Loucy (cell line): ENCODE measurements at regions not wholly inside any gene's neighbourhood (a gene's known extent, or its start where the extent isn't known, plus 50 kb on each side); places are given as distances from the start of the nearest gene placed in this dataset.

ENCODE experiments used
- H2AFZ ChIP-seq: fragments of 200-600 bp; sonication (generic); 2 replicates; pipeline ENCODE4 v1.6.0; 2016; ENCODE audit warnings: antibody characterized with exemption, mild to moderate bottlenecking, low read length, moderate library complexity
- H3F3A ChIP-seq: fragments of 200-600 bp; 2 replicates; pipeline ENCODE4 v1.6.0; 2016; ENCODE audit warnings: antibody characterized with exemption, low read depth, mild to moderate bottlenecking
- H3K27me3 ChIP-seq: fragments of 200-600 bp; sonication (generic); 2 replicates; pipeline ENCODE4 v1.6.1; 2014; ENCODE audit warnings: low read length, mild to moderate bottlenecking; ENCODE audit not compliant: insufficient read depth, poor library complexity, severe bottlenecking
- H3K36me3 ChIP-seq: fragments of 200-600 bp; sonication (generic); 2 replicates; pipeline ENCODE4 v1.6.1; 2016; ENCODE audit warnings: low read length; ENCODE audit not compliant: insufficient read depth
- H3K4me1 ChIP-seq: fragments of 200-600 bp; sonication (generic); 2 replicates; pipeline ENCODE4 v1.5.1; 2014; ENCODE audit warnings: low read length, mild to moderate bottlenecking; ENCODE audit not compliant: insufficient read depth, poor library complexity, severe bottlenecking
- H3K4me2 ChIP-seq: fragments of 200-600 bp; sonication (generic); 2 replicates; pipeline ENCODE4 v1.6.0; 2014; ENCODE audit warnings: antibody characterized with exemption, low read length, low read depth, mild to moderate bottlenecking; ENCODE audit not compliant: poor library complexity, severe bottlenecking
- H3K4me3 ChIP-seq: fragments of 200-600 bp; sonication (generic); 2 replicates; pipeline ENCODE4 v1.5.1; 2014; ENCODE audit warnings: low read length, mild to moderate bottlenecking, mixed read lengths; ENCODE audit not compliant: poor library complexity, severe bottlenecking
- H3K79me2 ChIP-seq: fragments of 200-600 bp; sonication (generic); 2 replicates; pipeline ENCODE4 v1.6.1; 2014; ENCODE audit warnings: low read length; ENCODE audit not compliant: insufficient read depth
- H3K9ac ChIP-seq: fragments of 200-600 bp; sonication (generic); 2 replicates; pipeline ENCODE4 v1.6.0; 2014; ENCODE audit warnings: mild to moderate bottlenecking, low read depth, low read length, moderate library complexity; ENCODE audit not compliant: poor library complexity, severe bottlenecking
- H3K9me2 ChIP-seq: fragments of 200-600 bp; sonication (generic); replicated peaks from 2 replicates; pipeline ENCODE4 v1.6.1; 2016; ENCODE audit warnings: low read depth, low read length, mixed read lengths
- H3K9me3 ChIP-seq: fragments of 200-600 bp; sonication (generic); 2 replicates; pipeline ENCODE4 v1.6.1; 2014; ENCODE audit warnings: mild to moderate bottlenecking, antibody characterized with exemption, low read length, low read depth; ENCODE audit not compliant: insufficient read depth
- H4K20me1 ChIP-seq: fragments of 200-600 bp; sonication (generic); 2 replicates; pipeline ENCODE4 v1.6.0; 2014; ENCODE audit warnings: antibody characterized with exemption, low read length, mild to moderate bottlenecking; ENCODE audit not compliant: insufficient read depth, poor library complexity, severe bottlenecking
- EZH2phosphoT487 ChIP-seq: fragments of 200-600 bp; IDR thresholded peaks from 2 replicates; pipeline ENCODE4 v1.6.1; 2018; ENCODE audit warnings: antibody characterized with exemption, mild to moderate bottlenecking, moderate library complexity, borderline replicate concordance
- TF ChIP-seq, protein P1 (sequence below): fragments of 200-600 bp; sonication (generic); conservative IDR thresholded peaks from 2 replicates; pipeline ENCODE4 v1.5.1; 2014; ENCODE audit warnings: mild to moderate bottlenecking, antibody characterized with exemption, low read length

DNA sequence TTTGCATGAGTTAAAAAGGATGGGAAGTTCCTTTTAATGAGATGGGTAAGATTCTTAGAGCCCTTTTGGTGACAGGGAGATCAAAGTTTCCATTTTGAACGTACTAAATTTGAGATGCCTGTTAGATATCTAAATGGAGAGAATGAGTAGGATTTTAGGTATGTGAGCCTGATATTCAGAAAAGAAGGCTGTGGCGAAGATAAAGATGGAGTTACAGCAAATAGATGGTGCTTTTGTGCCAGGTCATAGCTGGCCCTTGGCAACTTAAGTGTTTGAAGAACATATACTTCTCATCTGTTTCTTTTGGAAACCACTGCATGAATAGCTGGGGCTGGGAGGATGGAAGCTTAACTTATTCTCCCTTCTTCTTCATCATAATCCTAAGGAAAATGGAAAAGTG lies 282.5 kb downstream of the PTBP2 start:
- Histone ChIP-seq H4K20me1 (no peaks in the 10 kb centered on the region), H3F3A (no peaks in the 10 kb centered on the region), H3K4me2 (no peak overlapping the region), H3K79me2 (no peaks in the 10 kb centered on the region), H3K27me3 (no peaks in the 10 kb centered on the region), H3K4me1 (no peaks in the 10 kb centered on the region), H3K4me3 (no peak overlapping the region), H3K9me2 (no peaks in the 10 kb centered on the region), H2AFZ (no peak overlapping the region), H3K9me3 (no peaks in the 10 kb centered on the region), H3K36me3 (no peaks in the 10 kb centered on the region), H3K9ac (no peak overlapping the region)
- TF ChIP-seq, protein P1, sequence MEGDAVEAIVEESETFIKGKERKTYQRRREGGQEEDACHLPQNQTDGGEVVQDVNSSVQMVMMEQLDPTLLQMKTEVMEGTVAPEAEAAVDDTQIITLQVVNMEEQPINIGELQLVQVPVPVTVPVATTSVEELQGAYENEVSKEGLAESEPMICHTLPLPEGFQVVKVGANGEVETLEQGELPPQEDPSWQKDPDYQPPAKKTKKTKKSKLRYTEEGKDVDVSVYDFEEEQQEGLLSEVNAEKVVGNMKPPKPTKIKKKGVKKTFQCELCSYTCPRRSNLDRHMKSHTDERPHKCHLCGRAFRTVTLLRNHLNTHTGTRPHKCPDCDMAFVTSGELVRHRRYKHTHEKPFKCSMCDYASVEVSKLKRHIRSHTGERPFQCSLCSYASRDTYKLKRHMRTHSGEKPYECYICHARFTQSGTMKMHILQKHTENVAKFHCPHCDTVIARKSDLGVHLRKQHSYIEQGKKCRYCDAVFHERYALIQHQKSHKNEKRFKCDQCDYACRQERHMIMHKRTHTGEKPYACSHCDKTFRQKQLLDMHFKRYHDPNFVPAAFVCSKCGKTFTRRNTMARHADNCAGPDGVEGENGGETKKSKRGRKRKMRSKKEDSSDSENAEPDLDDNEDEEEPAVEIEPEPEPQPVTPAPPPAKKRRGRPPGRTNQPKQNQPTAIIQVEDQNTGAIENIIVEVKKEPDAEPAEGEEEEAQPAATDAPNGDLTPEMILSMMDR, result no peak
- no peak for TF ChIP-seq EZH2phosphoT487

DNA sequence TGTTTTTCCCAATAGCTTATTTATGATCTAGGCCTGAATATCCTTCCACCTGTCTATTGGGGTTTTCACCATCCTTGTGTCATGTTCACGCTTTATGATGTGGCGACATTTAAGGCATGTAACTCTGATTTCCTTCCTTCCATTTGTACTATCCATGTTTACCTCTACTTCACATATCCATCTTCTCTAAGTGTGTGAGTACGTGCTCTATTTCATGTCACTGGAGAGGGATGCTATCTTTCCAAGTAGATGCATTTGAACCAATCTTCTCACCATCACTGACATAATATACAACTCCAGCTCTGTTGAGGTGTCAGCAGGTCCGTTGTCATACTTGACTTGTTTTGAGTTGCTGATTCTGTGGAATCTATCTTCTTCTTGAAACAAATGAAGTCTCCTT lies 283.2 kb downstream of the PTBP2 start:
- Histone ChIP-seq H3K9me2 (no peaks in the 10 kb centered on the region), H4K20me1 (no peaks in the 10 kb centered on the region), H2AFZ (no peak overlapping the region), H3K4me3 (no peak overlapping the region), H3K27me3 (no peaks in the 10 kb centered on the region), H3K9me3 (no peaks in the 10 kb centered on the region), H3K9ac (no peak overlapping the region), H3F3A (no peaks in the 10 kb centered on the region), H3K4me1 (no peaks in the 10 kb centered on the region), H3K36me3 (no peaks in the 10 kb centered on the region), H3K4me2 (no peak overlapping the region), H3K79me2 (no peaks in the 10 kb centered on the region)
- TF ChIP-seq, protein P1, result no peak

DNA sequence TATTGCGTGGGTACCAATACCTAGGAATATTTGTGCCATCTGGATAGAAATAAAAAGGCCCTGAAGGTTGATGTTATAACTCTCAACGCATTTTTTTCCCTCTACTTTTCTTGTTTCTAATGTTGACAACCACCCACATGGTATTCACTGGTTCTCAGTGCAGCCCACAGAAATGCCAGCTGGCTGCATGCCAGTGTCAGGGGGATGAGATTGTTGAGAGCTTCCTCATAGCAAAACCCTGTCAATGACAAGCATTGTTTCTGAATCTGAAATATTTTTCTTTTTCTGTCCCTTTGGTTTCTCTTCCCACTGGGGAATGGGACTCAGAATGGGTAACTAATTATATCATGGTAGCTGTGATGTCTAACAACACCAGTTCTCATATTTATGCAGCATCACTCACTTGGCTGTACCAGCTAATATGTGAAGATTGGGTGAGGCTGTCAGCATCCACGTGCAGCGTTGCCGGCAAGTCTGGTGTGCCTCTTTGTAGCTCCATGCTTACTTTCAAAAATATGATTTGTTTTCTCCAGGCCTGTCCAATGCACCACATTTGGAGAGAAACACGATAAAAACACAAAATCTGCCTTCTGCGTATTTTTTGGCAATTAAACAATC lies 284.6 kb downstream of the PTBP2 start:
- H3K79me2 ChIP-seq, result no peaks in the 10 kb centered on the region
- H3K4me1 ChIP-seq, result no peaks in the 10 kb centered on the region
- H3K9ac ChIP-seq, result no peak overlapping the region
- no peaks in the 10 kb centered on the region for H3K9me3 ChIP-seq
- TF ChIP-seq EZH2phosphoT487, result no peak
- TF ChIP-seq, protein P1, result no peak
- no peaks in the 10 kb centered on the region for H4K20me1 ChIP-seq
- H3K9me2 ChIP-seq, result no peaks in the 10 kb centered on the region
- no peak overlapping the region for H2AFZ ChIP-seq
- no peaks in the 10 kb centered on the region for H3K27me3 ChIP-seq
- H3F3A ChIP-seq, result no peaks in the 10 kb centered on the region
- H3K36me3 ChIP-seq, result no peaks in the 10 kb centered on the region
- H3K4me2 ChIP-seq, result no peak overlapping the region
- H3K4me3 ChIP-seq, result no peak overlapping the region
